ENCODE measurements at regions not wholly inside any gene's neighbourhood (a gene's known extent, or its start where the extent isn't known, plus 50 kb on each side); places are given as distances from the start of the nearest gene placed in this dataset.

- TF ChIP-seq CTCF (conservative IDR thresholded peaks at IDR 0.05) (no peak), ZFX (IDR thresholded peaks at IDR 0.05) (no peak)
Observed at GRCh38 chr1:228939881-228940392, 204.7 kb downstream of the RHOU start.

Data from C4-2B (cell line).